ENCODE measurements at regions not wholly inside any gene's neighbourhood (a gene's known extent, or its start where the extent isn't known, plus 50 kb on each side); places are given as distances from the start of the nearest gene placed in this dataset.

DNA sequence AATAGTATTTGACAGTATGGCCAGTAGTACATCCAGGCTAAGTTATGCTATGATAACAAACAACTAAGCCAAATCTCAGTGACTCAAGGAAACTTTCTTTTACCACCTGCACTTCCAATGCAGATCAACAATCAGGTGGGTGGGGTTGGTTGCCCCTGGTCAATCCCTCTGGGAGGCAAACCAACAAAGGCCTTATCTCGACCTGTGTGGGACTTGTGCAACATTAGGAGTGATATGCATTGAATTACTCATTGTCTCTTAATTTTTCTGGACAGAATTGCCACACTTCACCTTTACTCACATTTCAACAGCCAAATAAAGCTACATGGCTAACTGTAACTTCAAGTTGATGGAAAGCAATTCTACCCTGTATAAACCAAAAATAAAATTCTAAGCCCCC, 1049.3 kb upstream of the CDH2 start:
- no peak for TF ChIP-seq TAF7 (optimal IDR thresholded peaks at IDR 0.05; ENCODE audit: borderline replicate concordance, low read depth, low read length)
- no peak for TF ChIP-seq TAF1 (IDR thresholded peaks at IDR 0.05; ENCODE audit: low read depth, low read length)
- no peak for TF ChIP-seq RAD21 (IDR thresholded peaks at IDR 0.05 in 1 of 2, conservative IDR thresholded peaks at IDR 0.05 in 1 of 2; ENCODE audit: low read depth in 2 of 2, low read length in 2 of 2)
- TF ChIP-seq, protein P1, sequence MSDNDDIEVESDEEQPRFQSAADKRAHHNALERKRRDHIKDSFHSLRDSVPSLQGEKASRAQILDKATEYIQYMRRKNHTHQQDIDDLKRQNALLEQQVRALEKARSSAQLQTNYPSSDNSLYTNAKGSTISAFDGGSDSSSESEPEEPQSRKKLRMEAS (IDR thresholded peaks at IDR 0.05): no peak
- no peak for TF ChIP-seq ZNF274 (IDR thresholded peaks at IDR 0.05; ENCODE audit: borderline replicate concordance, extremely low read depth, low read length)
- TF ChIP-seq YY1 (IDR thresholded peaks at IDR 0.05; ENCODE audit: low read depth, low read length): no peak
- TF ChIP-seq SIN3A (conservative IDR thresholded peaks at IDR 0.05 in 1 of 2, IDR thresholded peaks at IDR 0.05 in 1 of 2; ENCODE audit: low read depth in 1 of 2, low read length in 2 of 2): no peak
- no peak for TF ChIP-seq SAP30 (IDR thresholded peaks at IDR 0.05; ENCODE audit: insufficient read depth, insufficient replicate concordance, low read length)
- CTCF ChIA-PET (ENCODE audit: partially characterized antibody): no interaction called here
- Histone ChIP-seq H4K5ac (ENCODE audit: insufficient read length, low read depth, low read length) (no peak overlapping the region), H3K79me1 (ENCODE audit: low read depth, low read length) (no peaks in the 10 kb centered on the region), H3K23ac (ENCODE audit: insufficient read length) (no peak overlapping the region), H3K56ac (replicated peaks; ENCODE audit: insufficient read length, low read depth, low read length) (no peak overlapping the region), H2BK5ac (ENCODE audit: low read depth, low read length) (no peak overlapping the region), H3K23me2 (ENCODE audit: low read depth, low read length) (no peaks in the 10 kb centered on the region), H3K9me3 (ENCODE audit: insufficient read depth in 2 of 2, low read depth in 1 of 2, low read length in 1 of 2) (no peaks in the 10 kb centered on the region), H4K20me1 (replicated peaks in 1 of 2; ENCODE audit: control insufficient read depth in 1 of 2, insufficient read depth in 2 of 2, low read length in 2 of 2) (no peaks in the 10 kb centered on the region), H3K36me3 (ENCODE audit: control insufficient read depth in 2 of 4, insufficient read depth in 4 of 4, low read length in 3 of 4) (no peaks in the 10 kb centered on the region), H2BK120ac (replicated peaks; ENCODE audit: low read depth, low read length) (no peak overlapping the region), H2BK15ac (ENCODE audit: low read length) (no peak overlapping the region), H3K14ac (ENCODE audit: insufficient read length) (no peak overlapping the region), H3K4me3 (ENCODE audit: extremely low read depth in 1 of 4, insufficient read depth in 2 of 4, low read depth in 3 of 4, low read length in 4 of 4) (no peak overlapping the region), H3K9ac (replicated peaks in 1 of 4; ENCODE audit: extremely low read depth in 1 of 4, low read depth in 3 of 4, low read length in 3 of 4) (no peak overlapping the region), H2AFZ (ENCODE audit: low read length) (no peak overlapping the region), H2BK20ac (ENCODE audit: low read length) (no peak overlapping the region), H3K4me2 (ENCODE audit: insufficient read depth in 1 of 2, low read depth in 2 of 2, low read length in 2 of 2) (no peak overlapping the region), H4K91ac (replicated peaks; ENCODE audit: insufficient read length, low read length) (no peak overlapping the region), H3K4me1 (replicated peaks in 1 of 4; ENCODE audit: control insufficient read depth in 3 of 4, insufficient read depth in 4 of 4, low read length in 3 of 4) (no peaks in the 10 kb centered on the region), H4K8ac (ENCODE audit: extremely low read depth, insufficient read depth, low read length) (no peak overlapping the region), H3K18ac (ENCODE audit: extremely low read depth, low read length) (no peak overlapping the region), H2BK12ac (ENCODE audit: low read depth, low read length) (no peak overlapping the region), H3K27ac (ENCODE audit: low read depth, low read length) (no peak overlapping the region), H3K4ac (replicated peaks; ENCODE audit: insufficient read length, low read depth, low read length) (no peak overlapping the region), H3K79me2 (ENCODE audit: control insufficient read depth in 1 of 2, insufficient read depth in 2 of 2, low read length in 2 of 2) (no peaks in the 10 kb centered on the region), H3K27me3 (replicated peaks in 1 of 4; ENCODE audit: control insufficient read depth in 3 of 4, extremely low read depth in 1 of 4, insufficient read depth in 3 of 4, low read length in 3 of 4) (no peaks in the 10 kb centered on the region), H2AK5ac (ENCODE audit: low read depth, low read length) (no peak overlapping the region)
- FAIRE-seq (no peak), DNase-seq (ENCODE audit: low read depth in 1 of 2, low spot score in 2 of 2) (no peak)
- WGBS, 2 experiments (ENCODE audit: extremely low coverage in 1 of 2, insufficient coverage in 1 of 2, insufficient read length in 1 of 2, insufficient replicate concordance in 2 of 2, low coverage in 1 of 2, low lambda C conversion rate in 2 of 2, missing lambda C conversion rate in 1 of 2): 72% methylated on average over 1 of the region's 1 CpG; no CpG with 5 or more reads in 1 of the 2 experiments
- POLR2A ChIA-PET (ENCODE audit: partially characterized antibody): no interaction called here
